ENCODE measurements at regions not wholly inside any gene's neighbourhood (a gene's known extent, or its start where the extent isn't known, plus 50 kb on each side); places are given as distances from the start of the nearest gene placed in this dataset.
A peak's percentile ranks its signal among the peaks of the same experiment; 100 is the strongest.

DNA sequence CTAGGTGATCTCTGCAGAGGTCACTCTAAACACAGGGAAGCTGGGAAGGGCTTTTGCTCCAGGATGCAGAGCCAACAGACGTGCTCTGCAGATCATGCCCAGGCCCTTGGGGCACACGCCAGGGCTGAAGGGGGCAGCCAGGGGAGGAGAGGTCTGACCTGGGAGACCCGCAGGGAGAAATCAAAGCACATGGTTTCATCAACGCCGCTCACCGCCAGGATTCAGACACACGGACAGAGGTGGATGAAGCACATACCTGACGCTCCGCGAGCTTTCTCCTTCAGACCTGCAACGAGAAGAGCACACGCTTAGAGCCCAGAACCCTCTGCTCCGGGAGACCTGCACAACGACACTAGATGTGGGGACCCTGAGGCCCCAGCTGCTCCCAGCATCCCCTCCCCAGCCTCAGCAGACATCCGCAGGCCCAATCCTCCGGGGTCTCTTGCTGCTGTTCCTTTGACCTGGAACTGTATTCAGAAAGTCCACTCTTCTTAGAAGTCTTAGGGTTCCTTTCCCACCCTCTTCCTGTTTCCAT lies 90.7 kb upstream of the IQSEC1 start:
- Histone ChIP-seq H3K27ac (no peak overlapping the region), H3K4me3 (no peak overlapping the region), H3K27me3 (peaks cover 0 to 17% of the 10 kb centered on the region in 2 donors), H3K4me1 (no peaks in the 10 kb centered on the region), H3K9me3 (no peaks in the 10 kb centered on the region), H3K36me3 (no peaks in the 10 kb centered on the region)
- intact Hi-C loops (cut with DNase I; ENCODE audit: low total_unique reads), result no loop called here
- DNase-seq, result peak in 1 of 2 donors; percentile 49
- TF ChIP-seq, protein P1, sequence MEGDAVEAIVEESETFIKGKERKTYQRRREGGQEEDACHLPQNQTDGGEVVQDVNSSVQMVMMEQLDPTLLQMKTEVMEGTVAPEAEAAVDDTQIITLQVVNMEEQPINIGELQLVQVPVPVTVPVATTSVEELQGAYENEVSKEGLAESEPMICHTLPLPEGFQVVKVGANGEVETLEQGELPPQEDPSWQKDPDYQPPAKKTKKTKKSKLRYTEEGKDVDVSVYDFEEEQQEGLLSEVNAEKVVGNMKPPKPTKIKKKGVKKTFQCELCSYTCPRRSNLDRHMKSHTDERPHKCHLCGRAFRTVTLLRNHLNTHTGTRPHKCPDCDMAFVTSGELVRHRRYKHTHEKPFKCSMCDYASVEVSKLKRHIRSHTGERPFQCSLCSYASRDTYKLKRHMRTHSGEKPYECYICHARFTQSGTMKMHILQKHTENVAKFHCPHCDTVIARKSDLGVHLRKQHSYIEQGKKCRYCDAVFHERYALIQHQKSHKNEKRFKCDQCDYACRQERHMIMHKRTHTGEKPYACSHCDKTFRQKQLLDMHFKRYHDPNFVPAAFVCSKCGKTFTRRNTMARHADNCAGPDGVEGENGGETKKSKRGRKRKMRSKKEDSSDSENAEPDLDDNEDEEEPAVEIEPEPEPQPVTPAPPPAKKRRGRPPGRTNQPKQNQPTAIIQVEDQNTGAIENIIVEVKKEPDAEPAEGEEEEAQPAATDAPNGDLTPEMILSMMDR (IDR thresholded peaks at IDR 0.05), result no peak

DNA sequence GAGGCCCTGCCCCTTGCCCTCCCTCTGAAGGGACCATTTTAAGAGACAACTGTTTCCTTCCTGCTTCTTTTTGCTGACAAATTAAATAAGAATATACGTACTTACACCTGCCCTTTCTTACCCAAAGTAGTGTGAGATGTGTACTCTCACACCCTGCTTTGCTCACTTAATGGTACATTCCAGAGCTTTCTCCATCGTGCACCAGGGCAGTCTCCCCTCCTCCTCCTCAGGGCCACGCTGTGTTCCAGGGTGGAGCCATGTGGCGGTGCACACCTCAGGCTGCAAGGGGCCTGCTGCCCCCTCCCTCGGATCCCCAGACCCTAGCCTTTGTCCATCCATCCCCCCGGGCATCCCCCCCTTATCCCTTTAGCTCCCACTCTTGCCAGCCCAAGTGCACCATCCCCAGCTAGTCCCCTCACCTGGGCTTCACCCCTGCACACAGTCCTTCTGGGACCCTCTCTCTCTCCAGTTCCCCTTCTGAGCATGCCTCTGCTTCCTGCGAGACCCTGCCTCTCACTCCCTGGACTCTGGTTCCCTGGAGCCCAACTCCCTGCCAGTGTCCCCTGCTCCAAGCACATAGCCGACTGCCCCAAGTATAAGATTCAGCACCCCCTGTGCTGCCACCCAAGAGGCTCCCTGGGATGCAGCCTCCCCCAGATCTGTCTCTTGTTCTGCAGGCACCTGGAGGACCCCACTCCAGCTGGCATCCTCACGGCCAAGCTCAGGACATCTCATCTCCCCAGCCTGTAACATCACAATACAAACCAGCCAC lies 89.5 kb upstream of the IQSEC1 start:
- Histone ChIP-seq H3K27me3 (peaks cover 0 to 17% of the 10 kb centered on the region in 2 donors), H3K9me3 (no peaks in the 10 kb centered on the region), H3K4me1 (no peaks in the 10 kb centered on the region), H3K36me3 (no peaks in the 10 kb centered on the region), H3K4me3 (no peak overlapping the region), H3K27ac (no peak overlapping the region)
- intact Hi-C loops (cut with DNase I; ENCODE audit: low total_unique reads), result no loop called here
- TF ChIP-seq, protein P1 (IDR thresholded peaks at IDR 0.05), result no peak
- peak in 1 of 2 donors; percentile 60 for DNase-seq

DNA sequence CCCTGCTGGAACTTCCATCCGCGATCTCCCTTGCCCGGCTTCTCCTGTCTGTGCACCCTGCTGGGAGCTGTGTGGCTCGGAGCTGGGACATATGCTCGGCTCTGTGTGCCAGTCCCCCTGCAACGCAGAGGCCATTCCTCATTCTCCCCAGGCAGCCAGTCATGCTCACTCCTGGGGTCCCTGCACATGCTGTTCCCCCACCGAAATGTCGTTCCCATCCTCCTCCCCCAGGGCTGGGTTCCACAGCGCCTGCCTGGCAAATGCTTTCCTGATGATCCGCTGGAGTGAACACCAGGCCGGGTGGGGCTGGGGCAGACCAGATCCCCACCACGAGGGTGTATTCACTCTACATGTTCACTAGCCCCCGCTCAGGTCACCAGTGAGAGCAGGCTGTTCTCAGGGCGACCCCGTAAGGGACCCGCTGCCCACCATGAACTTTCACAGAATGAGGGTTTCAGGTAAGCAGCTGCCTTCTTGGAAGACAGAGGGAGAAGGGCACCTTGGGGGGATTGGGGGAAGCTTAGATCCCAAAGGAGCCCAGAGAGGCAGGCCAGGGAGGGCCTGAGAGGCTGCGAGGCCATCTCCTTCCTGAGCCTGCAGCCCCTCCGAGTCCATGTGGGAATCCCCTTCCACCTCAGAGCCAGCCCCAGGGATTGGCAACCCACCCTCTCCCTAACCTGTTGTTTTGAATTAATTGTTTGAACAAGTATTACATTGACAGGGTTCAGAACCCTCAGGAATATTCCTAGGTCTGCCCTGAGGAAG lies 88.7 kb upstream of the IQSEC1 start:
- no peak overlapping the region for H3K4me3 ChIP-seq
- H3K9me3 ChIP-seq, result no peaks in the 10 kb centered on the region
- intact Hi-C loops (cut with DNase I; ENCODE audit: low total_unique reads), result no loop called here
- no peak overlapping the region for H3K27ac ChIP-seq
- TF ChIP-seq, protein P1 (IDR thresholded peaks at IDR 0.05), result no peak
- peak; percentile 12 to 53 for DNase-seq
- H3K4me1 ChIP-seq, result no peaks in the 10 kb centered on the region
- H3K27me3 ChIP-seq, result peaks cover 0 to 14% of the 10 kb centered on the region in 2 donors
- no peaks in the 10 kb centered on the region for H3K36me3 ChIP-seq

DNA sequence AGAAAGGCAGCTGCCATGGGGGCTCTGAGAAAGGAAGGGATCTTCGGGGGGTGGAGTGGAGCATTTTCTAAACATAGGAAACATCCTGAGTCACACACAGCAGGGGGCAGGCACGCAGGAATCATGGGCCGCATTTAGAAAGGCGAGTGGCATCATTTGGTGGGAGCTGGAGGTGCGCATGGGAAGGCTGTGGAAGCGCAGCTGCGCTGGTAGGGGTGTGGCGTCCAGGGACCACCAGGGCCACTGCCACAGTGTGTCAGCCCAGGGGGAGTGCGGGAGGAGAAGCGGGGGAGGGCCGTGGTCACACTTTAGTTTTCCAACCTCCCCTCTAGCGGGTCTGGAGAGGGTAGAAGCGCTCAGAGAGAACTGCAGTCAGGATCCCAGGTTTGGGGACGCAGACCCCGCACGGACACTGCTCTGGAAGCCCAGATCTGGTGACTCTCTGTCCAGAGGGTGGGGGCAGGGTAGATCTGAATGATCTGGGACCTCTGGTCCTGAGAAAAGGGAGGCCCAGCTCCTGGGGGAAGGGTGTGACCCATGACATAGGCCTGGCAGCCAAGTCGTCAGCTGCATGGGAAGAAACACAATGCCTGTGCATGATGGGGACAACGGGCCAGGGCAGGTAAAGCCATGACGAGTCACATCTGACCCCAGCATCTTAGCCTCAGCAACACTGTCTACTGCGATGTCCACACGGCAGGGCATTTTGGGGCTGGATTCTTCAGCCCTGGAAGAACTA lies 88.0 kb upstream of the IQSEC1 start:
- H3K4me1 ChIP-seq, result no peaks in the 10 kb centered on the region
- H3K36me3 ChIP-seq, result no peaks in the 10 kb centered on the region
- intact Hi-C loops (cut with DNase I; ENCODE audit: low total_unique reads), result no loop called here
- peaks cover 0 to 7% (median 0%) of the 10 kb centered on the region in 3 donors for H3K9me3 ChIP-seq
- peaks cover 0 to 14% of the 10 kb centered on the region in 2 donors for H3K27me3 ChIP-seq
- DNase-seq, result peak; percentile 13 to 48
- TF ChIP-seq, protein P1 (IDR thresholded peaks at IDR 0.05), result no peak
- no peak overlapping the region for H3K27ac ChIP-seq
- no peak overlapping the region for H3K4me3 ChIP-seq

DNA sequence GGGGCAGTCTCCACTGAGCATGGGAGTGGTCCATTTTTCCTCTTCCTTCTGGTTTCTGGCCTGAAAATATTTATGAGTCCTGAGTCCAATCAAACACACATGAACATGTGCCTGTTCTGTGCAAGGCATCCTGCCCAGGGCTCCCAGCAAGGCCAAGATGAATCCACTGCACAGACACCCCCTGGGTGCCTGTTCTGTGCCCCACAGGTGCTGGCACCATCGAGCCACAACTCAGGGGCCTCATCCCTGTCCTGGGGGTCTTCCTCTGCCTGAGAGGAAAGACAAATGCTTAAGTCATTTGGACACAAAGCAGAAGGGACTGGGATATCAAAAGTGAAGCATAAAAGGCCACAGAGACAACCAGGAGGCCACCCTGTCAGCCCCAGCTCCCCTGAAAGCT lies 87.4 kb upstream of the IQSEC1 start:
- Histone ChIP-seq H3K36me3 (no peaks in the 10 kb centered on the region), H3K27ac (no peak overlapping the region), H3K4me1 (no peaks in the 10 kb centered on the region), H3K27me3 (peaks cover 0 to 14% of the 10 kb centered on the region in 2 donors), H3K9me3 (peaks cover 0 to 13% (median 5%) of the 10 kb centered on the region in 3 donors), H3K4me3 (no peak overlapping the region)
- TF ChIP-seq, protein P1 (IDR thresholded peaks at IDR 0.05), result no peak
- peak; percentile 9 to 25 for DNase-seq
- intact Hi-C loops (cut with DNase I; ENCODE audit: low total_unique reads), result no loop called here

All from tibial artery (tissue), 4 donors.